Transverse colon (tissue), 3 donors: ENCODE measurements at regions not wholly inside any gene's neighbourhood (a gene's known extent, or its start where the extent isn't known, plus 50 kb on each side); places are given as distances from the start of the nearest gene placed in this dataset.

ENCODE experiments used
- CTCF ChIP-seq, 5 experiments: fragments of 200-600 bp in 3 of 5; fragments of 450-650 bp in 2 of 5; sonication (generic) in 3 of 5; IDR thresholded peaks; 1 replicate in 2 of 5; 2 replicates in 3 of 5; pipeline ENCODE4 v1.5.1; 2016 to 2017; ENCODE audit warnings: antibody characterized with exemption in 5 of 5, inconsistent platforms in 3 of 5, mild to moderate bottlenecking in 2 of 5, moderate library complexity in 1 of 5
- POLR2A ChIP-seq: fragments of 450-650 bp; IDR thresholded peaks from one replicate; pipeline ENCODE4 v1.6.1; 2016; ENCODE audit warnings: antibody characterized with exemption, mild to moderate bottlenecking, moderate library complexity

DNA sequence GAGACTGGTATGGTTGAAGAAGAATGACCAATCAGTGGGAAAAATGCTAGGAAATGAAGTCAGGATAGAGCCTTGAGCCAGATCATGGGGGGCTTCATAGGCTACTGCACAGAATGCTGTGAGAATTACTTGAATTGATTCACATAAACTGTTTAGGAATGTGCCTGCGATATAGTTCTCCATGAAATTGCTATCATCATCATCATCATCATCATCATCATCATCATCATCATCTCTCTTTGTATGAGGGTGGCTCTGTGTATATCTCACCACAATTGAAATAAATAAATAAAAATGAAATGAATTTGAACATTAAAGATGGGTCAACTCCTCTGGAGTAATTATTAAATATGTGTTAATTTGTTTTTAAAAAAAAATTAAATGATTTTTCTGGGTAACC lies 148.6 kb upstream of the LEF1 start:
- TF ChIP-seq CTCF (IDR thresholded peaks at IDR 0.05) (no peak), POLR2A (no peak)
